CD4-positive, alpha-beta T cell treated with Interferon alpha-2 for 1 hour (primary cell): ENCODE measurements at regions not wholly inside any gene's neighbourhood (a gene's known extent, or its start where the extent isn't known, plus 50 kb on each side); places are given as distances from the start of the nearest gene placed in this dataset.

Experiments used
- DNase-seq, 2 donors: peaks; one replicate each; pipeline ENCODE4 v3.0.0-alpha.2; 2020 to 2022

DNA sequence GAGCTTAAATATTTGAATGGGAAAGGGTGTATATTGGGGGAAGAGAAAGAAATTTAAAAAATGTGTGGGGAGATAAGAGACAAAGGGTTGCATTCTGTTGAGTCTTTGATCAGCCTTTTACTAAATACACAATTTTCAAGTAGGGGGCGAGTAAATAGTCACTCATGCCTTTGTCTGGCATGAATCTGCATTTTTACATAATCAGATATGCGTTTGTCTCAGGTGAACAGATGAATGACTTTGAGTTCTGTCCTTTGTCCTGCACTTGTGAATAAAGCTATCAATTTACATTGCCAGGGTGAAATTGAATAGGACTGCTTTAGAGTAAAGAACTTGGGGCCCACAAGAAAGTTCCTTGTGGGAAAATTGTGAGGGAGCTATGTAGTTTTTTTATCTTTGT is 523.6 kb upstream of the LUZP2 start:
- no peak for DNase-seq

- no peak for DNase-seq
Measured at GRCh38 chr11:23974051-23974450, 522.8 kb upstream of the LUZP2 start.

GRCh38 chr11:23974601-23975000 is 522.3 kb upstream of the LUZP2 start:
- no peak for DNase-seq

GRCh38 chr11:23976426-23976825 is 520.4 kb upstream of the LUZP2 start:
- no peak for DNase-seq

DNA sequence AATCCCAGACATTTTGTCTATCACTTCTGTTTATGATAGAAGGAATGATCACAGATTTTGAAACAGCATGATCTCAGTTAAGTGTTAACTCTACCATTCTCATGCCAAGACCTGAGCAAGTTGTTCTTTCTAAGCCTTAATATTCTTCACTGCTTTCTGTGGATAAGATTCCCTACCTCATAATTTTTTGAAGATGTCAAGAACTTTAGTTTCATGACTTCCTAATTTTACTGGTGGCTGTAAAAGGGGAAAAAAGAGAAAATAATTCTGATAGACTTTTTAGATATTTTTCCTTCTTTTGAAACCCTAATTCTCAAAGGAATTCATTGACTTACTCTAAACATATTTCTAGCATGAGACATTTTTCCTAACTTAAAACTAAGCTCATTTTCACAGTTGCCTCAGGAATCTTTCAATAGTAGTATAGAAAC is 520.0 kb upstream of the LUZP2 start:
- no peak for DNase-seq

GRCh38 chr11:23988381-23989006 is 508.4 kb upstream of the LUZP2 start:
- no peak for DNase-seq

DNA sequence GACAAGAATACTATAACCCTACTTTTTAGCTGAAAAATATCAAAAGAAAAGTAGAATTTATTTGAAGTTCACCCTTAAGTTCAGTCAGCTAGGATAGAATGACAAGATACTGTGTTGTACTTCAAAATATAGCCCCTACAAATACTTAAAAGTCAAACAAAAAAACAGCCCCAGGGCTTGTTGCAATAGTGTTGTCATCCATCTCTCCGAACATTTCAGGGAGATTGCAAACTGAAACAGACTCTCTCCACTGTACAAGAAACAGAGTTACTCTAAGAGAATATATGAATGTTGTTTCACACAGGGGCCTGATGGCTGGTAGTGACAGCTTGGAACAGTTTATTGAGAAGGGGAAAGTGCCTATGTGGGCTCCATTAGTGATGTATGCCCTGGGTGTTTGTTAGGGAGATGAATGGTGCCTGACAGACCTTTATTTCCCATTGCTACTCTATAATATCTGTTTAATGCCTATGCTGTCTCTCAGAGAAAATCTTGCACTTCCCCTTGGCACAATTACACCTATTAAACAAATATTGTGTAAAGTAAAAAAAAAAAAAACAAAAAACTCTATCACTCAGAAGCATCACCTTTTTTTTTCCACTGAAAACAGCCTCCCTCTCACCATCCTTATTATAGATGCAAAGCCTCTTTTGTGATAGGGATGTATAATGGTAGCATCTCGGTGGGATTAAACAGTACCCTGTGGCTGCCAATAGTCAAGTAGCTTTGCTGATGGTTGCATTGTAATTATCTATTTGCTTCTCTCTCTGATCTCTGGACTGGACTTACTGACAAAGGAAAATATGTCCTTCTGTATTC is 506.3 kb upstream of the LUZP2 start:
- no peak for DNase-seq

DNA sequence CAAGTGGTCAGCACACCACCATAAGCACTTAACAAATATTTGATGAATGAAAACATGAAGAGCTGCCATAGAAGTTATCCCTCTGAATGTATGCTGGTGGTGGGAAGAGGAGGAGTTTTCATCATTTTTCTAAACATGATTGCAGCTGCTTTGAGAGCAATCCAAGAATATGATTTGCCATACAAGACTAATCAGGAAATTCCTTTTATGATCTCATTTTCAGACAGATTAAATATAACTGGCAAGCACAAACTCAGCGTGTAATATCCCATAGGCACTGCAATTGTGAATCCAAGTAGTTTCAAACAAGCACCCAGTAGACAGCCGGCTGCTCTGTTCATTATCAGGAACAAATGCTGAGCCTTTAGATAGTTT is 505.7 kb upstream of the LUZP2 start:
- DNase-seq: no peak

GRCh38 chr11:23995891-23996290 is 501.0 kb upstream of the LUZP2 start:
- DNase-seq: no peak

DNA sequence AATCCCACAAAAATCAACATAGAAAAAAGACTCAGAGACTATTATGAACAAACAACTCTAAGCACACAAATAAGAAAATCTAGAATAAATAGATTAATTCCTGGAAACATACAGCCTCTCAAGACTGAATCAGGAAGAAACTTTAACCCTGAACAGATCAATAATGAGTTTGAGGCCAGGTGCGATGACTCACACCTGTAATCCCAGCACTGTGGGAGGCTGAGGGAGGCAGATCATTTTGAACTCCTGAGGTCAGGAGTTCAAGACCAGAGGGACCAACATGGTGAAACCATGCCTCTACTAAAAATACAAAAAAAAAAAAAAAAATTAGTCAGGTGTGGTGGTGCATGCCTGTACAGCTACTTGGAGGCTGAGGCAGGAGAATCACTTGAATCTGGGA is 499.5 kb upstream of the LUZP2 start:
- no peak for DNase-seq

- DNase-seq: no peak
Measured at GRCh38 chr11:24005202-24005876, 491.5 kb upstream of the LUZP2 start.

GRCh38 chr11:24043842-24044241 is 453.0 kb upstream of the LUZP2 start:
- no peak for DNase-seq

DNA sequence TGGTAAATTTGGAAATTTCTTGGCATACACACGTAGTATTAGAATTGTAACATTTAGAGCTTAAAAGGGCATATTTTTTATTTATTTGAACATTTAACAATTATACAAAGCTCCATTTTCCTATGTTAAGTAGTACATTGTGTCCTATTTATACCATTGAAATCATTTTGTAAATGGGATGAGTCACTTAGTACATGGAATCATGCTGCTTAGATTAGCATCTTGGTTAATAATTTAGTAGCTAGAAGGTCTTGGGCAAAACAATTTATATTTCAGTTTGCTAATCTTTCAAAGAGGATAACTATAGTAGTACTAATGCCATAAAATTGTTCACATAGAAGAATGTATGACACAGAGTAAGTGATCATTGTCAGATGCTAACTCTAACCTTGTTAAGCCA is 450.1 kb upstream of the LUZP2 start:
- no peak for DNase-seq

DNA sequence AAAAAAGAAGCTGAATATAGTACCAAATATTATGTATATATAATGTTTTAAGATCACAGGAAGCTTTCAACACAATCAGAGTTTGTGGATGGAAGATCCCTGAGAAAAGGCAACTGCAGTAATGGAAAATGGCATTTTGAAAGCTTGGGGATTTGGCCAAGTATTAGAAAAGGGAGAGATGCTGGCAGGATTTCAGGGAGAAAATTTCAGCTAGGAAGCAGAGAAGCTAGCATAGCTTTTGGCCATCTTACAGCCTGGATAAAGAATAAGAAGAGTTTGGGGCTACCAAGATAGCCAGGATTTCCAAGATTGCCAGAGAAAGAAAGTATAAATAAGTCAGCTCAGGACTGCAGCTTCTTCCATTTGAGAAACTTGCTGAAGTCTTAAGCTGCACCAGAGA is 440.8 kb upstream of the LUZP2 start:
- DNase-seq: no peak

DNA sequence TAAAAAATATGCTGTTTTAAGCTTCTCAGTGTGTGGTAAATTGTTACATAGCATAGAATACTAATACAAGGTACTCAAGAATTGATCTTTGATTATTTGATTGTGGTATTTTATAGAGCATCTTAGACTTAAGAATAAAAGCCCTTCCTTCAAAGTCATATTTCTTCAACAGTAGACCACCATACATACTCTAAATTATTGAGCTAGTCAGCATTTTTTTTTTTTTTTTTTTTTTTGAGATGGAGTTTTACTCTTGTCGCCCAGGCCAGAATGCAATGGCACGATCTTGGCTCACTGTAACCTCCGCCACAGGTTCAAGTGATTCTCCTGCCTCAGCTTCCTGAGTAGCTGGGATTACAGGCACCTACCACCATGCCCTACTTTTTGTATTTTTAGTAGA is 436.7 kb upstream of the LUZP2 start:
- DNase-seq: no peak

DNA sequence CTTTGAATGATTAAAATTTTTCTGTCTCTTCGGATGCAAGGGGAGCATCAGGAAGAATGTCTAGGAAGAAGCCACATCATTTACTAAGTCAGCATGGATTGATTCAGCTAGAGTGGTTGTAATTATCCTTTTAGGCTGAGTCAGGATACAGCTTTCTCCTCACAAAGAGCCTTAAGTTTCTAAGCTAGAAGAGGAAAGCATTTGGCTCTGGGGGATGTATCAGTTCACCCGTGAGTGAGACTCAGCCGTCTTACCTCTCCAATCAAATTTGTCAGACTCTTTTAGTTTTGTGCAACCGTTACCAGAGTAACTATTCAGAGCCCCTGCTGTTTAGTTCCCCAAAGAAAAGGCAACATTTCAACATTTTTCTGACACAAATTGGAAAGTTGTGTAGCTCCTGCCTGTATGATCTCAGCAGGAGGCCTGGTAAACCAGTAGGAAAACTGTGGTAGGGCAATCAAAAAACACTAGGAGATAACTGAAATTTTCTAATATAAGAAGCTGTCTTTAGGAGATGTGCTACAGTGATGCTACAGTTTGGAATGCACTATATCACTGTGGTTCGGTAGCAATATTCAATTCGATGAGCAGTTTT is 432.4 kb upstream of the LUZP2 start:
- DNase-seq: no peak

- DNase-seq: no peak
Measured at GRCh38 chr11:24068197-24068596, 428.7 kb upstream of the LUZP2 start.

GRCh38 chr11:24070435-24070834 is 426.4 kb upstream of the LUZP2 start:
- DNase-seq: no peak

DNA sequence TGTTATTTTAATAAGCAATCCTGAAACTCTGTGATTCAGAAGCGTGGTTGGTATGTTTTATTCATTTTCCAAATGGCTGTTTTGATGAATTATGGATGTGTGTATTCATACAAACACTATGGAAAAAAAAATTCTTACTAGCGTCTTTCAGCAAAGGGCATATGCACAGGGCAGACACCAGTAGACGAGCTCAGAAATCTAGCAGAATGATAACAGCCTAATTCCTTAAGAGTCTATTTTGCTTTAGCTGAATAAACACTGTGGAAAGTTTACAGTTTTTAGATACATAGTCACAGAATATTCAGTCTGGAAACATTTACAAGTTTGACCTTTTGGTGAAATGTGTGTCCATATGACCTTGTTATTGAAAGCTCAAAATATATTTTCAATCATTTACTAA is 418.8 kb upstream of the LUZP2 start:
- no peak for DNase-seq

- DNase-seq: no peak
Measured at GRCh38 chr11:24082241-24082640, 414.6 kb upstream of the LUZP2 start.

DNA sequence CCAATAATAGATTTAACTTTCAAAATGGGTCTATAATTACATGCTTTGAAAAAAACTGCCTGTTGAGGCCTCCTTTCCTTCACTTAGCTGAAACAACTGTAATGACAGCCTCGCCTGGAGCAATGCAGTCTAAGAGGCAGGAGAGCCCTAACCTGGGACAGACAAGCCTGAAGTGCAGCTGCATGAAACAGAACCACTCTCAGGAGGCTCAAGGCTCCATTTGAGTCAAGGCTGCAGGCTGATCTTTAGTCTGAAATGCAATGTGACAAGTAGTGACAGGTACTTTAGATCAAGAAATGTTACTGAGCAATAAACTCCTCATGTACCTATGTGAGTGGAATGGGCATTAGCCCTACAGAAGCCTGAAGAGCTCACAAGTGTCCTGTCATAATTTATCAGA is 414.0 kb upstream of the LUZP2 start:
- no peak for DNase-seq

DNA sequence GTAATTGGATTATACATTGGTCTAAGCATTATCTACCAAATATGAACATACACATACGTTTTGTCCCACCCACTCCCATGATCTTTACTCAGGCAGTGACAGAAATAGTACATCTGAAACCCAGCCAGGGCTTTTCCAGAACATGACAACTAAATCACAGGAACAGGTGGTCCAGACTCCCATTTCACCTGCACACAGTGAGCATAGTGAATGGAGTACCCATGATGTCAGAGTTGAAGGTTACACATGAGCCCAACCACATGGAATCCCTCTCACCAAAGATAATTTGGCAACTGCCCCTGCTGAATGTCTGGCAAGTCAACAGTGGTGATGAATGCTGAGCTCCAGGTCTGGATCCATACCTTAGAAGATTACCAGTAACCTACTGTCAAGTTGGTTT is 411.9 kb upstream of the LUZP2 start:
- no peak for DNase-seq

DNA sequence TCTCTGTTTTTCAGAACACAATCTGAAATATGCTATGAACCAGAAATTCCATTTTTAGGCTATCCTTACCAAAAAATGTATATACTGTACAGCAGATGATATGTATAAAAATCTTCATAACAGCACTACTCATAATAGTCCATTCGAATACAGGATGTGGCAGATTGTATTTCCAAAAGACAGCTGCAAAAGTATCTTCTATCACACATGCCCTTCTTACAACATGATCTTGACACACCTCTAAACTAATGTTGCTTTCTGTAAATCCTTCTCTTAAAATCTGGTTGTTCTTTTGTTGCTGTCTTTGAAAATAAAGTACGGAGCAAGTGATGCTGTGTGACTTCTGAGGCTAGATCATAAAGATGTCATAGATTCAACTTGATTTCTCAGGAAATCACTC is 409.9 kb upstream of the LUZP2 start:
- DNase-seq: no peak

DNA sequence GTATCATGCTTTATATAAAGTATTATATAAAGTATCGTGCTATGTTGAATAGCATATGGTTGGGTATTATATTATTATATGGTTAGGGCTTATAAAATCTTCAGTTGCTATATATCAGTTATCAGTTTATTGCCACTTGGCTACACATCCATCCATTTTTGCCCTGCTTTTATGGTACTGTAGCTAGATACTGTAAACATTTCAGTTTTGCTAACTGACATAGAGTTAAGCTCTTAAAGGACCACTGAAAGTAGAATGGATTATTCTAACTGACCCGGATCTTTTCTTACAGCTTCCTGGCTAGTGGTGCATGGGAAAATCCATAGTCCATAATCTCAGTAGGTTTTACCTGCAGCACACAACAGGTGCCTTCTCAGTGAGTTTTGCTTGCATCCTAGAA is 405.3 kb upstream of the LUZP2 start:
- no peak for DNase-seq
